ENCODE measurements at regions not wholly inside any gene's neighbourhood (a gene's known extent, or its start where the extent isn't known, plus 50 kb on each side); places are given as distances from the start of the nearest gene placed in this dataset.

DNA sequence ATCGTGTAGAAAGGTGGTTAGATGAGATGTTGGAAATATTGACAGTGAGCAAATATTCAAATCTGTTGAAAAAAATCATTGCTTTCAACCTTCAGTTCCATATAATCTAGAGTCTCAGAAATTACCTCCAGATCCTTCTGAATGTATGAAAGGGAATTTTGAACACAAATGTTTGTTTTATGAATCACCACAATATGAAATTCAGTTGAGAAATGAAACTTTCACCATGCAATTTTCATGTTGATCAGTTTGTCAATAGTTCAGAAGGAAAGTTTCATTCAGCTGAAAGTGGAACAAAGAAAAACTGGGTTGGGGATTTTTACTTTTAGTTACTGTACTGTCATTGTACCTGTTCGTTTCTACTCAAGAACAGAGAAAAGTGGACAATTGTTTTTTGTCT, 953.6 kb downstream of the SLC6A15 start:
- Histone ChIP-seq H3K4me1 (ENCODE audit: control insufficient read depth in 4 of 4, insufficient read depth in 4 of 4, low read length in 3 of 4) (no peaks in the 10 kb centered on the region), H3K36me3 (ENCODE audit: control insufficient read depth in 4 of 4, insufficient read depth in 3 of 4, low read depth in 1 of 4, low read length in 3 of 4) (no peaks in the 10 kb centered on the region), H3K9me3 (ENCODE audit: control insufficient read depth in 4 of 4, low read length in 3 of 4) (no peaks in the 10 kb centered on the region), H3K27me3 (ENCODE audit: control insufficient read depth in 4 of 4, insufficient read depth in 4 of 4, low read length in 3 of 4) (no peaks in the 10 kb centered on the region), H3K27ac (ENCODE audit: low read depth in 1 of 2, low read length in 2 of 2) (no peak overlapping the region), H3K9ac (ENCODE audit: low read depth in 1 of 2, low read length in 2 of 2) (no peak overlapping the region), H3K4me3 (ENCODE audit: low read depth in 1 of 3, low read length in 3 of 3) (no peak overlapping the region)
- WGBS = 48% methylated on average over 2 of the region's 2 CpGs
- DNase-seq (ENCODE audit: low spot score) = no peak
- TF ChIP-seq, protein P1, sequence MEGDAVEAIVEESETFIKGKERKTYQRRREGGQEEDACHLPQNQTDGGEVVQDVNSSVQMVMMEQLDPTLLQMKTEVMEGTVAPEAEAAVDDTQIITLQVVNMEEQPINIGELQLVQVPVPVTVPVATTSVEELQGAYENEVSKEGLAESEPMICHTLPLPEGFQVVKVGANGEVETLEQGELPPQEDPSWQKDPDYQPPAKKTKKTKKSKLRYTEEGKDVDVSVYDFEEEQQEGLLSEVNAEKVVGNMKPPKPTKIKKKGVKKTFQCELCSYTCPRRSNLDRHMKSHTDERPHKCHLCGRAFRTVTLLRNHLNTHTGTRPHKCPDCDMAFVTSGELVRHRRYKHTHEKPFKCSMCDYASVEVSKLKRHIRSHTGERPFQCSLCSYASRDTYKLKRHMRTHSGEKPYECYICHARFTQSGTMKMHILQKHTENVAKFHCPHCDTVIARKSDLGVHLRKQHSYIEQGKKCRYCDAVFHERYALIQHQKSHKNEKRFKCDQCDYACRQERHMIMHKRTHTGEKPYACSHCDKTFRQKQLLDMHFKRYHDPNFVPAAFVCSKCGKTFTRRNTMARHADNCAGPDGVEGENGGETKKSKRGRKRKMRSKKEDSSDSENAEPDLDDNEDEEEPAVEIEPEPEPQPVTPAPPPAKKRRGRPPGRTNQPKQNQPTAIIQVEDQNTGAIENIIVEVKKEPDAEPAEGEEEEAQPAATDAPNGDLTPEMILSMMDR (IDR thresholded peaks at IDR 0.05; ENCODE audit: low read depth, low read length, missing input control) = no peak
- TF ChIP-seq, protein P2, sequence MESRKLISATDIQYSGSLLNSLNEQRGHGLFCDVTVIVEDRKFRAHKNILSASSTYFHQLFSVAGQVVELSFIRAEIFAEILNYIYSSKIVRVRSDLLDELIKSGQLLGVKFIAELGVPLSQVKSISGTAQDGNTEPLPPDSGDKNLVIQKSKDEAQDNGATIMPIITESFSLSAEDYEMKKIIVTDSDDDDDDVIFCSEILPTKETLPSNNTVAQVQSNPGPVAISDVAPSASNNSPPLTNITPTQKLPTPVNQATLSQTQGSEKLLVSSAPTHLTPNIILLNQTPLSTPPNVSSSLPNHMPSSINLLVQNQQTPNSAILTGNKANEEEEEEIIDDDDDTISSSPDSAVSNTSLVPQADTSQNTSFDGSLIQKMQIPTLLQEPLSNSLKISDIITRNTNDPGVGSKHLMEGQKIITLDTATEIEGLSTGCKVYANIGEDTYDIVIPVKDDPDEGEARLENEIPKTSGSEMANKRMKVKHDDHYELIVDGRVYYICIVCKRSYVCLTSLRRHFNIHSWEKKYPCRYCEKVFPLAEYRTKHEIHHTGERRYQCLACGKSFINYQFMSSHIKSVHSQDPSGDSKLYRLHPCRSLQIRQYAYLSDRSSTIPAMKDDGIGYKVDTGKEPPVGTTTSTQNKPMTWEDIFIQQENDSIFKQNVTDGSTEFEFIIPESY (IDR thresholded peaks at IDR 0.05) = no peak
- TF ChIP-seq SP1 (IDR thresholded peaks at IDR 0.05) (no peak), RAD21 (IDR thresholded peaks at IDR 0.05) (no peak), NR2F2 (IDR thresholded peaks at IDR 0.05) (no peak)

DNA sequence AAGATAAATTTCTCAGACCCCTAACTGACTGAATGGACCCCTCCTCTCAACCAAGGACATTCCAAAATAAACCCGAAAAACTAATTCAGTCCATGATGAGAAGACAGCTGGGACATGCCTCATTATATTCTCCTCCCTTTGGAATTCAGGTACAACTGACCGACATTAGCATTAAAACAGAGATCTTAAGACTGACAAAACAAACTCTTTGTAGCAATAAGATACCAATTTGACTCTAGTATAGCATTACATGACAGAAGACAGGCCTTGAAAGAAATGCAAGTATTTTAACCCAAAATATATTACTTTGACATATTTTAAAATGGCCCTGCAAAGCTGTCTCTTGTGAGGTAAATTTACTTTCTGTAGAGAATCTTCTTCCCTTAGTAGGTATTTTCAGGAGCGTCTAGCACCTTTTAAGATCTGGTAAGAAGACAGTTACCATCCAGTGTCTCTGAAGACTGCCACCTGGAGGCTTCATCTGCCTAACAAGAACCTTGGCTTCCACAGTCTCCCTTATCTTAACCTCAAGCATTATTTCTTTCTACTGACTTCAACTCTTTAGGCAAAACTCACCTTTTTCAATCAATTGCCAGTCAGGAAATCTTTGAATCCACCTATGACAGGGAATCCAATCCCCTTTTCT, 957.5 kb downstream of the SLC6A15 start:
- no peaks in the 10 kb centered on the region for H3K36me3 ChIP-seq (ENCODE audit: control insufficient read depth in 4 of 4, insufficient read depth in 3 of 4, low read depth in 1 of 4, low read length in 3 of 4)
- no peaks in the 10 kb centered on the region for H3K27me3 ChIP-seq (ENCODE audit: control insufficient read depth in 4 of 4, insufficient read depth in 4 of 4, low read length in 3 of 4)
- H3K27ac ChIP-seq (ENCODE audit: low read depth in 1 of 2, low read length in 2 of 2) = no peak overlapping the region
- no peaks in the 10 kb centered on the region for H3K9me3 ChIP-seq (ENCODE audit: control insufficient read depth in 4 of 4, low read length in 3 of 4)
- no peak for TF ChIP-seq SP1 (IDR thresholded peaks at IDR 0.05)
- no peak for TF ChIP-seq HNF4A (conservative IDR thresholded peaks at IDR 0.05)
- TF ChIP-seq, protein P3, sequence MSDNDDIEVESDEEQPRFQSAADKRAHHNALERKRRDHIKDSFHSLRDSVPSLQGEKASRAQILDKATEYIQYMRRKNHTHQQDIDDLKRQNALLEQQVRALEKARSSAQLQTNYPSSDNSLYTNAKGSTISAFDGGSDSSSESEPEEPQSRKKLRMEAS (IDR thresholded peaks at IDR 0.05) = no peak
- TF ChIP-seq RXRA (IDR thresholded peaks at IDR 0.05) = no peak
- TF ChIP-seq, protein P1 (IDR thresholded peaks at IDR 0.05; ENCODE audit: low read depth, low read length, missing input control) = no peak
- TF ChIP-seq YY1 (IDR thresholded peaks at IDR 0.05) = no peak
- TF ChIP-seq HNF4G (IDR thresholded peaks at IDR 0.05) = no peak
- TF ChIP-seq, protein P4, sequence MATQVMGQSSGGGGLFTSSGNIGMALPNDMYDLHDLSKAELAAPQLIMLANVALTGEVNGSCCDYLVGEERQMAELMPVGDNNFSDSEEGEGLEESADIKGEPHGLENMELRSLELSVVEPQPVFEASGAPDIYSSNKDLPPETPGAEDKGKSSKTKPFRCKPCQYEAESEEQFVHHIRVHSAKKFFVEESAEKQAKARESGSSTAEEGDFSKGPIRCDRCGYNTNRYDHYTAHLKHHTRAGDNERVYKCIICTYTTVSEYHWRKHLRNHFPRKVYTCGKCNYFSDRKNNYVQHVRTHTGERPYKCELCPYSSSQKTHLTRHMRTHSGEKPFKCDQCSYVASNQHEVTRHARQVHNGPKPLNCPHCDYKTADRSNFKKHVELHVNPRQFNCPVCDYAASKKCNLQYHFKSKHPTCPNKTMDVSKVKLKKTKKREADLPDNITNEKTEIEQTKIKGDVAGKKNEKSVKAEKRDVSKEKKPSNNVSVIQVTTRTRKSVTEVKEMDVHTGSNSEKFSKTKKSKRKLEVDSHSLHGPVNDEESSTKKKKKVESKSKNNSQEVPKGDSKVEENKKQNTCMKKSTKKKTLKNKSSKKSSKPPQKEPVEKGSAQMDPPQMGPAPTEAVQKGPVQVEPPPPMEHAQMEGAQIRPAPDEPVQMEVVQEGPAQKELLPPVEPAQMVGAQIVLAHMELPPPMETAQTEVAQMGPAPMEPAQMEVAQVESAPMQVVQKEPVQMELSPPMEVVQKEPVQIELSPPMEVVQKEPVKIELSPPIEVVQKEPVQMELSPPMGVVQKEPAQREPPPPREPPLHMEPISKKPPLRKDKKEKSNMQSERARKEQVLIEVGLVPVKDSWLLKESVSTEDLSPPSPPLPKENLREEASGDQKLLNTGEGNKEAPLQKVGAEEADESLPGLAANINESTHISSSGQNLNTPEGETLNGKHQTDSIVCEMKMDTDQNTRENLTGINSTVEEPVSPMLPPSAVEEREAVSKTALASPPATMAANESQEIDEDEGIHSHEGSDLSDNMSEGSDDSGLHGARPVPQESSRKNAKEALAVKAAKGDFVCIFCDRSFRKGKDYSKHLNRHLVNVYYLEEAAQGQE (IDR thresholded peaks at IDR 0.05) = no peak
- TF ChIP-seq, protein P5, sequence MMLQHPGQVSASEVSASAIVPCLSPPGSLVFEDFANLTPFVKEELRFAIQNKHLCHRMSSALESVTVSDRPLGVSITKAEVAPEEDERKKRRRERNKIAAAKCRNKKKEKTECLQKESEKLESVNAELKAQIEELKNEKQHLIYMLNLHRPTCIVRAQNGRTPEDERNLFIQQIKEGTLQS (IDR thresholded peaks at IDR 0.05) = no peak
- no peak for TF ChIP-seq GABPA (IDR thresholded peaks at IDR 0.05 in 1 of 2, conservative IDR thresholded peaks at IDR 0.05 in 1 of 2)
- WGBS = 55% methylated on average over 3 of the region's 3 CpGs
- H3K4me3 ChIP-seq (ENCODE audit: low read depth in 1 of 3, low read length in 3 of 3) = no peak overlapping the region
- H3K4me1 ChIP-seq (ENCODE audit: control insufficient read depth in 4 of 4, insufficient read depth in 4 of 4, low read length in 3 of 4) = no peaks in the 10 kb centered on the region
- DNase-seq (ENCODE audit: low spot score) = no peak
- H3K9ac ChIP-seq (ENCODE audit: low read depth in 1 of 2, low read length in 2 of 2) = no peak overlapping the region
